K562 (cell line): ENCODE measurements at regions not wholly inside any gene's neighbourhood (a gene's known extent, or its start where the extent isn't known, plus 50 kb on each side); places are given as distances from the start of the nearest gene placed in this dataset.

ENCODE experiments used
- ATAC-seq: fragments of 200-7000 bp; cut with Tn5 transposase; 3 replicates; pipeline ENCODE4 v1.9.1; 2020; ENCODE audit warnings: moderate library complexity
- BruUV-seq: library from RNA; stranded (reverse); fragments of 400-500 nt; replicated peaks from 2 replicates; lab custom pipeline; 2021; lab: Mats Ljungman, UMichigan
- CTCF ChIA-PET: fragments of 300-600 bp; formaldehyde crosslinking; extraction: SDS; loops from one replicate; lab custom pipeline; 2021; ENCODE audit warnings: low intra/inter-chr PET ratio; lab: Yijun Ruan, JAX
- POLR2A ChIA-PET: fragments of 300-600, 350-650 bp; sonication (Branson Sonifier 250); formaldehyde crosslinking; extraction: SDS; loops from one replicate; lab custom pipeline; 2021; ENCODE audit warnings: antibody characterized with exemption, inconsistent platforms; lab: Yijun Ruan, JAX
- DNase-seq, 4 experiments: peaks; one replicate each; pipeline versions ENCODE4 v3.0.0 to v3.0.0-alpha.2; 2011 to 2018; ENCODE audit warnings: low spot score in 3 of 4, mixed read lengths in 3 of 4; ENCODE audit errors: extremely low read depth in 1 of 4
- FAIRE-seq: peaks from 2 replicates; lab custom pipeline; 2011; peaks lifted over from hg19 to GRCh38; lab: Jason Lieb, UNC
- H2AFZ ChIP-seq: 2 replicates; pipeline ENCODE4 v1.6.0; 2011; ENCODE audit warnings: low read depth, low read length, control low read depth, inconsistent platforms
- H3K27ac ChIP-seq: fragments of 200-600 bp; 3 replicates; pipeline ENCODE4 v1.8.0; 2011; ENCODE audit warnings: low read depth, mild to moderate bottlenecking, control low read depth, inconsistent platforms, low read length, moderate library complexity, mixed read lengths; ENCODE audit errors: extremely low read depth
- H3K27me3 ChIP-seq, 2 experiments: fragments of 300-600 bp in 1 of 2; 2 replicates in 1 of 2; 3 replicates in 1 of 2; pipeline versions ENCODE4 v1.6.0 to v1.8.0; 2011; ENCODE audit warnings: inconsistent platforms in 2 of 2, low read length in 2 of 2, mild to moderate bottlenecking in 1 of 2, mixed read lengths in 1 of 2, moderate library complexity in 1 of 2; ENCODE audit not compliant: control insufficient read depth in 2 of 2, insufficient read depth in 2 of 2
- H3K36me3 ChIP-seq: fragments of 300-600 bp; 3 replicates; pipeline ENCODE4 v1.8.0; 2011; ENCODE audit warnings: mild to moderate bottlenecking, low read length, inconsistent platforms; ENCODE audit not compliant: control insufficient read depth, insufficient read depth
- H3K4me1 ChIP-seq, 2 experiments: fragments of 200-600 bp in 1 of 2; replicated peaks in 1 of 2; 2 replicates in 1 of 2; 3 replicates in 1 of 2; pipeline versions ENCODE4 v1.5.1 to v1.8.0; 2011; ENCODE audit warnings: inconsistent platforms in 2 of 2, low read length in 2 of 2, mild to moderate bottlenecking in 1 of 2, mixed read lengths in 1 of 2, moderate library complexity in 1 of 2; ENCODE audit not compliant: control insufficient read depth in 2 of 2, insufficient read depth in 2 of 2
- H3K4me2 ChIP-seq: 2 replicates; pipeline ENCODE4 v1.6.1; 2011; ENCODE audit warnings: low read length, control low read depth, inconsistent platforms, mixed read lengths; ENCODE audit not compliant: insufficient read depth
- H3K4me3 ChIP-seq: fragments of 200-600 bp; sonication (generic), shearing (Covaris generic); 2 replicates; pipeline ENCODE4 v1.5.1; 2016; ENCODE audit warnings: control low read depth, inconsistent platforms
- H3K79me2 ChIP-seq: fragments of 200-600 bp; 3 replicates; pipeline ENCODE4 v1.8.0; 2011; ENCODE audit warnings: low read length, inconsistent platforms; ENCODE audit not compliant: control insufficient read depth, insufficient read depth
- H3K9ac ChIP-seq, 2 experiments: 2 replicates each; pipeline versions ENCODE4 v1.6.0 to v1.6.1; 2011; ENCODE audit warnings: low read depth in 2 of 2, low read length in 2 of 2, control low read depth in 1 of 2, inconsistent platforms in 1 of 2, mild to moderate bottlenecking in 1 of 2, mixed read lengths in 1 of 2; ENCODE audit not compliant: insufficient read depth in 1 of 2
- H3K9me1 ChIP-seq: one replicate; pipeline ENCODE4 v1.6.0; 2011; ENCODE audit warnings: inconsistent platforms, mild to moderate bottlenecking, low read length, moderate library complexity; ENCODE audit not compliant: control insufficient read depth, insufficient read depth
- H3K9me3 ChIP-seq: replicated peaks from 2 replicates; pipeline ENCODE4 v1.5.1; 2011; ENCODE audit warnings: low read depth, low read length, inconsistent platforms; ENCODE audit not compliant: control insufficient read depth, insufficient read depth
- H4K20me1 ChIP-seq: replicated peaks from 2 replicates; pipeline ENCODE4 v1.6.1; 2011; ENCODE audit warnings: low read length, inconsistent platforms, mixed read lengths; ENCODE audit not compliant: control insufficient read depth, insufficient read depth
- CBX5 ChIP-seq: IDR thresholded peaks from 2 replicates; pipeline ENCODE4 v1.6.1; 2014; ENCODE audit warnings: low read depth, borderline replicate concordance
- HEY1 ChIP-seq: fragments of 250-450 bp; sonication (Bioruptor Pico); IDR thresholded peaks from 2 replicates; pipeline ENCODE4 v1.5.0; 2020; ENCODE audit warnings: mild to moderate bottlenecking, moderate library complexity, borderline replicate concordance
- IFI16 ChIP-seq: fragments of 250-450 bp; sonication (Bioruptor Pico); IDR thresholded peaks from 2 replicates; pipeline ENCODE4 v2.1.2; 2022; ENCODE audit warnings: mild to moderate bottlenecking, inconsistent platforms
- MAFG ChIP-seq: fragments of 450-650 bp; conservative IDR thresholded peaks from 2 replicates; pipeline ENCODE4 v1.6.1; 2016; ENCODE audit warnings: missing genetic modification characterization, missing compliant biosample characterization
- NCOA6 ChIP-seq: fragments of 450-650 bp; IDR thresholded peaks from 2 replicates; pipeline ENCODE4 v1.6.1; 2017; ENCODE audit warnings: mild to moderate bottlenecking
- NFATC3 ChIP-seq: fragments of 450-650 bp; IDR thresholded peaks from 2 replicates; pipeline ENCODE4 v1.6.1; 2017; ENCODE audit warnings: mild to moderate bottlenecking
- PTRF ChIP-seq: fragments of 450-650 bp; IDR thresholded peaks from 2 replicates; pipeline ENCODE4 v1.6.1; 2016; ENCODE audit warnings: mild to moderate bottlenecking, missing genetic modification characterization, missing compliant biosample characterization
- SNRNP70 ChIP-seq: fragments of 200-400 bp; formaldehyde crosslinking; optimal IDR thresholded peaks from 2 replicates; pipeline ENCODE3; 2017; ENCODE audit warnings: low read depth, low read length
- SOX6 ChIP-seq: fragments of 450-650 bp; IDR thresholded peaks from 2 replicates; pipeline ENCODE4 v1.6.1; 2014; ENCODE audit warnings: mild to moderate bottlenecking
- ZNF699 ChIP-seq: fragments of 250-450 bp; sonication (Bioruptor Pico); IDR thresholded peaks from 2 replicates; pipeline ENCODE4 v1.8.0; 2021; ENCODE audit warnings: mild to moderate bottlenecking, moderate library complexity; ENCODE audit not compliant: insufficient replicate concordance
- WGBS: fragments of 100-300 bp; shearing (Covaris generic); methylation state at CpG from one replicate; pipeline ENCODE4 v1.1.6; 2016; ENCODE audit warnings: low coverage, mixed read lengths; ENCODE audit not compliant: insufficient coverage; ENCODE audit errors: missing lambda C conversion rate; 5-methylcytosine and 5-hydroxymethylcytosine counted together
- in situ Hi-C: fragments of 300-500 bp; cut with MboI; formaldehyde crosslinking; loops from 4 replicates; pipeline ENCODE4 v1.15.0; 2018; ENCODE audit warnings: inconsistent platforms, mixed read lengths
- intact Hi-C: fragments of 100-400 bp; cut with micrococcal nuclease; formaldehyde crosslinking; loops from 2 replicates; pipeline ENCODE4 v1.14.2; 2022
- TF ChIP-seq, protein P1 (sequence below): IDR thresholded peaks from 2 replicates; pipeline ENCODE4 v1.6.1; 2012; ENCODE audit warnings: low read depth, low read length, improper control_type of control experiment, borderline replicate concordance
- TF ChIP-seq, protein P2 (sequence below): fragments of 250-450 bp; sonication (Bioruptor Pico); IDR thresholded peaks from 2 replicates; pipeline ENCODE4 v1.4.0; 2020; ENCODE audit warnings: mild to moderate bottlenecking

DNA sequence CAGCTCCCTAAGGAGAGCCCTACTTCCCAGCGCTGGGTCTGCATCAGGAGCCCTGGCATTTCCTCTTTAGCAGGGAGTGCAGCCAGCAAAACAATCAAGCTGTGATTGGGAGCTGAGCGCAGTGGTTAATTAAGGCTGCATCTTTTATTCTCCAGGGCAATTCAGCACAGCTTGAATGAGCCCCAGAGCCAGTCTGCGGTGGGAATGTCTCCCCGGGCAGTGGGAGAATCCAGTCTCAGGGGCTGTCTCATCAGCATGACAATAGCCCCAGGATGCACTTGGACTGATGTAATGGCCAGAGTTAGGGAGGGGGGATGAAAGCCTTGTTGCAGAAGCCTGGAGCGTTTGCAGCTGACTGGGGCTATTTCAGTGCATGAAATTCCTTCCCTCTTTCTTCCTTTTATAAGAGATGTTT, 292.6 kb upstream of the SOX9 start:
- Histone ChIP-seq H3K9me1 (no peaks in the 10 kb centered on the region), H2AFZ (no peak overlapping the region), H3K9ac (no peak overlapping the region), H3K4me2 (no peak overlapping the region), H4K20me1 (no peaks in the 10 kb centered on the region), H3K4me1 (no peaks in the 10 kb centered on the region), H3K4me3 (no peak overlapping the region), H3K27ac (no peak overlapping the region), H3K9me3 (no peaks in the 10 kb centered on the region), H3K79me2 (no peaks in the 10 kb centered on the region), H3K36me3 (no peaks in the 10 kb centered on the region), H3K27me3 (no peaks in the 10 kb centered on the region)
- DNase-seq: no peak
- WGBS: 0% methylated on average over 4 of the region's 5 CpGs
- no TSS peak for BruUV-seq
- no peak for TF ChIP-seq NCOA6
- no peak for TF ChIP-seq SOX6
- TF ChIP-seq ZNF699 (CRISPR knock-in tag): no peak
- TF ChIP-seq HEY1: no peak
- no peak for TF ChIP-seq IFI16 (CRISPR knock-in tag)
- TF ChIP-seq, protein P1, sequence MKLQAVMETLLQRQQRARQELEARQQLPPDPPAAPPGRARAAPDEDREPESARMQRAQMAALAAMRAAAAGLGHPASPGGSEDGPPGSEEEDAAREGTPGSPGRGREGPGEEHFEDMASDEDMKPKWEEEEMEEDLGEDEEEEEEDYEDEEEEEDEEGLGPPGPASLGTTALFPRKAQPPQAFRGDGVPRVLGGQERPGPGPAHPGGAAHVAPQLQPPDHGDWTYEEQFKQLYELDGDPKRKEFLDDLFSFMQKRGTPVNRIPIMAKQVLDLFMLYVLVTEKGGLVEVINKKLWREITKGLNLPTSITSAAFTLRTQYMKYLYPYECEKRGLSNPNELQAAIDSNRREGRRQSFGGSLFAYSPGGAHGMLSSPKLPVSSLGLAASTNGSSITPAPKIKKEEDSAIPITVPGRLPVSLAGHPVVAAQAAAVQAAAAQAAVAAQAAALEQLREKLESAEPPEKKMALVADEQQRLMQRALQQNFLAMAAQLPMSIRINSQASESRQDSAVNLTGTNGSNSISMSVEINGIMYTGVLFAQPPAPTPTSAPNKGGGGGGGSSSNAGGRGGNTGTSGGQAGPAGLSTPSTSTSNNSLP: no peak
- no peak for TF ChIP-seq SNRNP70
- no peak for TF ChIP-seq CBX5
- no peak for TF ChIP-seq MAFG (tag)
- TF ChIP-seq, protein P2, sequence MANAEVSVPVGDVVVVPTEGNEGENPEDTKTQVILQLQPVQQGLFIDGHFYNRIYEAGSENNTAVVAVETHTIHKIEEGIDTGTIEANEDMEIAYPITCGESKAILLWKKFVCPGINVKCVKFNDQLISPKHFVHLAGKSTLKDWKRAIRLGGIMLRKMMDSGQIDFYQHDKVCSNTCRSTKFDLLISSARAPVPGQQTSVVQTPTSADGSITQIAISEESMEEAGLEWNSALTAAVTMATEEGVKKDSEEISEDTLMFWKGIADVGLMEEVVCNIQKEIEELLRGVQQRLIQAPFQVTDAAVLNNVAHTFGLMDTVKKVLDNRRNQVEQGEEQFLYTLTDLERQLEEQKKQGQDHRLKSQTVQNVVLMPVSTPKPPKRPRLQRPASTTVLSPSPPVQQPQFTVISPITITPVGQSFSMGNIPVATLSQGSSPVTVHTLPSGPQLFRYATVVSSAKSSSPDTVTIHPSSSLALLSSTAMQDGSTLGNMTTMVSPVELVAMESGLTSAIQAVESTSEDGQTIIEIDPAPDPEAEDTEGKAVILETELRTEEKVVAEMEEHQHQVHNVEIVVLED (CRISPR knock-in tag): no peak
- TF ChIP-seq NFATC3: no peak
- no peak for TF ChIP-seq PTRF (tag)
- no peak for FAIRE-seq
- CTCF ChIA-PET: no interaction called here
- POLR2A ChIA-PET: interaction anchor here (0.6 kb wide), 1 partner anchor 1830 kb away, joined by 3 read pairs; no protein-coding TSS in a partner anchor
- no peak for ATAC-seq
- intact Hi-C loops: no loop called here
- in situ Hi-C loops: no loop called here
